ENCODE measurements at regions not wholly inside any gene's neighbourhood (a gene's known extent, or its start where the extent isn't known, plus 50 kb on each side); places are given as distances from the start of the nearest gene placed in this dataset.

GRCh38 chr3:103953796-103954195 is 1412.9 kb upstream of the ALCAM start:
- Histone ChIP-seq H3K4me3 (ENCODE audit: control insufficient read depth in 2 of 3, extremely low read depth in 1 of 3, insufficient read depth in 2 of 3, low read depth in 1 of 3, low read length in 3 of 3) (no peak overlapping the region), H3K27me3 (ENCODE audit: control insufficient read depth, extremely low read depth, insufficient read depth, low read length) (no peaks in the 10 kb centered on the region), H3K4me1 (ENCODE audit: control insufficient read depth, extremely low read depth, insufficient read depth, low read length) (no peaks in the 10 kb centered on the region), H3K4me2 (ENCODE audit: control insufficient read depth, extremely low read depth, insufficient read depth, low read depth, low read length) (no peak overlapping the region), H3K36me3 (ENCODE audit: control insufficient read depth in 2 of 2, extremely low read depth in 1 of 2, insufficient read depth in 2 of 2, low read length in 2 of 2) (no peaks in the 10 kb centered on the region), H3K27ac (ENCODE audit: control insufficient read depth, insufficient read depth, low read length) (no peak overlapping the region), H3K9ac (ENCODE audit: control insufficient read depth, extremely low read depth, insufficient read depth, low read length) (no peak overlapping the region), H3K9me3 (ENCODE audit: control insufficient read depth, low read depth, low read length) (no peaks in the 10 kb centered on the region), H2AFZ (ENCODE audit: control insufficient read depth, low read length) (no peak overlapping the region), H3K79me2 (ENCODE audit: control insufficient read depth, insufficient read depth, low read length) (no peaks in the 10 kb centered on the region), H4K20me1 (ENCODE audit: control insufficient read depth, extremely low read depth, insufficient read depth, low read length) (no peaks in the 10 kb centered on the region), H3K9me1 (ENCODE audit: control insufficient read depth, extremely low read depth, insufficient read depth, low read length) (no peaks in the 10 kb centered on the region)
- FAIRE-seq = no peak
- dilution Hi-C loops (cut with MboI; ENCODE audit: extremely low pct_ligation_motif_present, low sequenced_read_pairs) = no loop called here
- DNase-seq (ENCODE audit: low read depth, low spot score) = no peak
- TF ChIP-seq CTCF (optimal IDR thresholded peaks at IDR 0.05 in 1 of 3, IDR thresholded peaks at IDR 0.05 in 1 of 3, conservative IDR thresholded peaks at IDR 0.05 in 1 of 3; ENCODE audit: extremely low read depth in 1 of 3, insufficient read depth in 2 of 3, low read length in 3 of 3) = no peak
- no peak for TF ChIP-seq EZH2 (IDR thresholded peaks at IDR 0.05; ENCODE audit: low read length)

GRCh38 chr3:103960819-103961218 is 1405.9 kb upstream of the ALCAM start:
- TF ChIP-seq EZH2 (IDR thresholded peaks at IDR 0.05; ENCODE audit: low read length) (no peak), CTCF (optimal IDR thresholded peaks at IDR 0.05 in 1 of 3, IDR thresholded peaks at IDR 0.05 in 1 of 3, conservative IDR thresholded peaks at IDR 0.05 in 1 of 3; ENCODE audit: extremely low read depth in 1 of 3, insufficient read depth in 2 of 3, low read length in 3 of 3) (no peak)
- Histone ChIP-seq H3K36me3 (ENCODE audit: control insufficient read depth in 2 of 2, extremely low read depth in 1 of 2, insufficient read depth in 2 of 2, low read length in 2 of 2) (no peaks in the 10 kb centered on the region), H2AFZ (ENCODE audit: control insufficient read depth, low read length) (no peak overlapping the region), H3K4me2 (ENCODE audit: control insufficient read depth, extremely low read depth, insufficient read depth, low read depth, low read length) (no peak overlapping the region), H3K9me1 (ENCODE audit: control insufficient read depth, extremely low read depth, insufficient read depth, low read length) (no peaks in the 10 kb centered on the region), H3K9me3 (ENCODE audit: control insufficient read depth, low read depth, low read length) (no peaks in the 10 kb centered on the region), H3K27ac (ENCODE audit: control insufficient read depth, insufficient read depth, low read length) (no peak overlapping the region), H3K4me3 (ENCODE audit: control insufficient read depth in 2 of 3, extremely low read depth in 1 of 3, insufficient read depth in 2 of 3, low read depth in 1 of 3, low read length in 3 of 3) (no peak overlapping the region), H4K20me1 (ENCODE audit: control insufficient read depth, extremely low read depth, insufficient read depth, low read length) (no peaks in the 10 kb centered on the region), H3K9ac (ENCODE audit: control insufficient read depth, extremely low read depth, insufficient read depth, low read length) (no peak overlapping the region), H3K79me2 (ENCODE audit: control insufficient read depth, insufficient read depth, low read length) (no peaks in the 10 kb centered on the region), H3K27me3 (ENCODE audit: control insufficient read depth, extremely low read depth, insufficient read depth, low read length) (no peaks in the 10 kb centered on the region), H3K4me1 (ENCODE audit: control insufficient read depth, extremely low read depth, insufficient read depth, low read length) (no peaks in the 10 kb centered on the region)
- dilution Hi-C loops (cut with MboI; ENCODE audit: extremely low pct_ligation_motif_present, low sequenced_read_pairs) = no loop called here
- FAIRE-seq = no peak
- no peak for DNase-seq (ENCODE audit: low read depth, low spot score)
